Ishikawa (cell line): ENCODE measurements at regions not wholly inside any gene's neighbourhood (a gene's known extent, or its start where the extent isn't known, plus 50 kb on each side); places are given as distances from the start of the nearest gene placed in this dataset.

Source experiments
- CEBPB ChIP-seq: IDR thresholded peaks from 2 replicates; pipeline ENCODE4 v1.6.1; 2012
- CREB1 ChIP-seq: IDR thresholded peaks from 2 replicates; pipeline ENCODE4 v1.6.1; 2012; ENCODE audit warnings: low read depth
- EGR1 ChIP-seq: IDR thresholded peaks from 2 replicates; pipeline ENCODE4 v1.6.1; 2012
- EP300 ChIP-seq: IDR thresholded peaks from 2 replicates; pipeline ENCODE4 v1.6.1; 2012; ENCODE audit warnings: borderline replicate concordance
- FOXM1 ChIP-seq: IDR thresholded peaks from 2 replicates; pipeline ENCODE4 v1.6.1; 2012; ENCODE audit warnings: low read depth, borderline replicate concordance
- MAX ChIP-seq: IDR thresholded peaks from 2 replicates; pipeline ENCODE4 v1.6.1; 2012
- NFIC ChIP-seq: IDR thresholded peaks from 2 replicates; pipeline ENCODE4 v1.6.1; 2012
- RAD21 ChIP-seq: IDR thresholded peaks from 2 replicates; pipeline ENCODE4 v1.6.1; 2012; ENCODE audit warnings: low read depth
- TAF1 ChIP-seq: IDR thresholded peaks from 2 replicates; pipeline ENCODE4 v1.6.1; 2012; ENCODE audit warnings: low read depth, mild to moderate bottlenecking
- TCF12 ChIP-seq: IDR thresholded peaks from 2 replicates; pipeline ENCODE4 v1.6.1; 2012; ENCODE audit warnings: low read depth
- YY1 ChIP-seq: IDR thresholded peaks from 2 replicates; pipeline ENCODE4 v1.6.1; 2012; ENCODE audit warnings: low read depth
- ZBTB7A ChIP-seq: IDR thresholded peaks from 2 replicates; pipeline ENCODE4 v1.6.1; 2012; ENCODE audit warnings: low read depth
- TF ChIP-seq, protein P1 (sequence below): IDR thresholded peaks from 2 replicates; pipeline ENCODE4 v1.6.1; 2012; ENCODE audit warnings: low read depth, mild to moderate bottlenecking
- TF ChIP-seq, protein P2 (sequence below): IDR thresholded peaks from 2 replicates; pipeline ENCODE4 v1.6.1; 2012

GRCh38 chr5:84821924-84822323 is 437.2 kb upstream of the EDIL3 start:
- no peak for TF ChIP-seq RAD21
- TF ChIP-seq TAF1 = no peak
- no peak for TF ChIP-seq EGR1
- TF ChIP-seq, protein P1, sequence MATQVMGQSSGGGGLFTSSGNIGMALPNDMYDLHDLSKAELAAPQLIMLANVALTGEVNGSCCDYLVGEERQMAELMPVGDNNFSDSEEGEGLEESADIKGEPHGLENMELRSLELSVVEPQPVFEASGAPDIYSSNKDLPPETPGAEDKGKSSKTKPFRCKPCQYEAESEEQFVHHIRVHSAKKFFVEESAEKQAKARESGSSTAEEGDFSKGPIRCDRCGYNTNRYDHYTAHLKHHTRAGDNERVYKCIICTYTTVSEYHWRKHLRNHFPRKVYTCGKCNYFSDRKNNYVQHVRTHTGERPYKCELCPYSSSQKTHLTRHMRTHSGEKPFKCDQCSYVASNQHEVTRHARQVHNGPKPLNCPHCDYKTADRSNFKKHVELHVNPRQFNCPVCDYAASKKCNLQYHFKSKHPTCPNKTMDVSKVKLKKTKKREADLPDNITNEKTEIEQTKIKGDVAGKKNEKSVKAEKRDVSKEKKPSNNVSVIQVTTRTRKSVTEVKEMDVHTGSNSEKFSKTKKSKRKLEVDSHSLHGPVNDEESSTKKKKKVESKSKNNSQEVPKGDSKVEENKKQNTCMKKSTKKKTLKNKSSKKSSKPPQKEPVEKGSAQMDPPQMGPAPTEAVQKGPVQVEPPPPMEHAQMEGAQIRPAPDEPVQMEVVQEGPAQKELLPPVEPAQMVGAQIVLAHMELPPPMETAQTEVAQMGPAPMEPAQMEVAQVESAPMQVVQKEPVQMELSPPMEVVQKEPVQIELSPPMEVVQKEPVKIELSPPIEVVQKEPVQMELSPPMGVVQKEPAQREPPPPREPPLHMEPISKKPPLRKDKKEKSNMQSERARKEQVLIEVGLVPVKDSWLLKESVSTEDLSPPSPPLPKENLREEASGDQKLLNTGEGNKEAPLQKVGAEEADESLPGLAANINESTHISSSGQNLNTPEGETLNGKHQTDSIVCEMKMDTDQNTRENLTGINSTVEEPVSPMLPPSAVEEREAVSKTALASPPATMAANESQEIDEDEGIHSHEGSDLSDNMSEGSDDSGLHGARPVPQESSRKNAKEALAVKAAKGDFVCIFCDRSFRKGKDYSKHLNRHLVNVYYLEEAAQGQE = no peak
- TF ChIP-seq MAX = no peak
- TF ChIP-seq, protein P2, sequence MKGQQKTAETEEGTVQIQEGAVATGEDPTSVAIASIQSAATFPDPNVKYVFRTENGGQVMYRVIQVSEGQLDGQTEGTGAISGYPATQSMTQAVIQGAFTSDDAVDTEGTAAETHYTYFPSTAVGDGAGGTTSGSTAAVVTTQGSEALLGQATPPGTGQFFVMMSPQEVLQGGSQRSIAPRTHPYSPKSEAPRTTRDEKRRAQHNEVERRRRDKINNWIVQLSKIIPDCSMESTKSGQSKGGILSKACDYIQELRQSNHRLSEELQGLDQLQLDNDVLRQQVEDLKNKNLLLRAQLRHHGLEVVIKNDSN = no peak
- no peak for TF ChIP-seq YY1
- TF ChIP-seq TCF12 = no peak
- no peak for TF ChIP-seq CREB1
- TF ChIP-seq ZBTB7A = no peak
- TF ChIP-seq FOXM1 = no peak
- TF ChIP-seq CEBPB = no peak
- no peak for TF ChIP-seq NFIC
- TF ChIP-seq EP300 = no peak
